KMS-11 (cell line): ENCODE measurements at regions not wholly inside any gene's neighbourhood (a gene's known extent, or its start where the extent isn't known, plus 50 kb on each side); places are given as distances from the start of the nearest gene placed in this dataset.

ENCODE experiments used
- H2AFZ ChIP-seq: fragments of 200-600 bp; sonication (generic); 2 replicates; pipeline ENCODE4 v1.6.1; 2016; ENCODE audit warnings: antibody characterized with exemption, mixed run types, low read depth
- H3K27ac ChIP-seq: fragments of 200-600 bp; sonication (generic); 2 replicates; pipeline ENCODE4 v1.6.1; 2016; ENCODE audit warnings: mild to moderate bottlenecking, mixed run types
- H3K27me3 ChIP-seq: fragments of 200-600 bp; sonication (generic); 2 replicates; pipeline ENCODE4 v1.6.1; 2017; ENCODE audit warnings: mild to moderate bottlenecking, low read depth, mixed run types, moderate library complexity; ENCODE audit not compliant: insufficient read depth
- H3K36me3 ChIP-seq: fragments of 200-600 bp; sonication (generic); 2 replicates; pipeline ENCODE4 v1.6.1; 2017; ENCODE audit warnings: mild to moderate bottlenecking, mixed run types; ENCODE audit not compliant: insufficient read depth
- H3K4me1 ChIP-seq: fragments of 200-600 bp; sonication (generic); 2 replicates; pipeline ENCODE4 v1.6.1; 2016; ENCODE audit warnings: mild to moderate bottlenecking, low read depth, mixed run types; ENCODE audit not compliant: poor library complexity, severe bottlenecking
- H3K4me2 ChIP-seq: fragments of 200-600 bp; sonication (generic); 2 replicates; pipeline ENCODE4 v1.7.0; 2016; ENCODE audit warnings: mild to moderate bottlenecking, mixed run types
- H3K4me3 ChIP-seq: fragments of 200-600 bp; sonication (generic); IDR thresholded peaks from 2 replicates; pipeline ENCODE4 v1.6.1; 2017; ENCODE audit warnings: low read depth, low read length, mixed read lengths; ENCODE audit not compliant: insufficient read depth
- H3K79me2 ChIP-seq: fragments of 200-600 bp; sonication (generic); 2 replicates; pipeline ENCODE4 v1.6.1; 2016; ENCODE audit warnings: low read depth, mixed run types; ENCODE audit not compliant: insufficient read depth
- H3K9ac ChIP-seq: fragments of 200-600 bp; sonication (generic); 2 replicates; pipeline ENCODE4 v1.6.1; 2016; ENCODE audit warnings: mild to moderate bottlenecking, mixed run types
- H4K20me1 ChIP-seq: fragments of 200-600 bp; sonication (generic); 2 replicates; pipeline ENCODE4 v1.6.1; 2016; ENCODE audit warnings: mild to moderate bottlenecking, mixed run types; ENCODE audit not compliant: insufficient read depth
- TF ChIP-seq, protein P1 (sequence below): fragments of 200-600 bp; sonication (generic); conservative IDR thresholded peaks from 2 replicates; pipeline ENCODE4 v1.6.1; 2017; ENCODE audit warnings: low read depth, mild to moderate bottlenecking, antibody characterized with exemption, low read length, moderate library complexity, mixed read lengths

DNA sequence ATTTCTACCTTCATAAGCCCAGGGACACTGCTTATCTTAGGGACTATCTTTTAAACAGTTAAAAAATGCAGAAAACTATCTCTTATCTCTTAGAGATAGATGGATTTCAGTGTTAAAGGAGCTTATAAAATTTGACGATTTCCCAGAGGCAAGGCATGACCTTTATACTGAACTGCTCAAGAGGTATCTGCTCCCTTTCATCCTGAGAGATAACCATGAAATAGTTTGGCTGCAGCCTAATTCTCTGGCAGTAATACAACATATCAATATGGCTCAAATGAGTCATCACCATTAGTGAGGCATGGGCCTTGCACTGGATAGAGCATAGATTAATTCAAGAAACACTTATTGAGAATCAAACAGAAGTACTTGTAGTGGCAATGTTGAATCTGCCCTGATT lies 348.2 kb upstream of the GRIA3 start:
- TF ChIP-seq, protein P1, sequence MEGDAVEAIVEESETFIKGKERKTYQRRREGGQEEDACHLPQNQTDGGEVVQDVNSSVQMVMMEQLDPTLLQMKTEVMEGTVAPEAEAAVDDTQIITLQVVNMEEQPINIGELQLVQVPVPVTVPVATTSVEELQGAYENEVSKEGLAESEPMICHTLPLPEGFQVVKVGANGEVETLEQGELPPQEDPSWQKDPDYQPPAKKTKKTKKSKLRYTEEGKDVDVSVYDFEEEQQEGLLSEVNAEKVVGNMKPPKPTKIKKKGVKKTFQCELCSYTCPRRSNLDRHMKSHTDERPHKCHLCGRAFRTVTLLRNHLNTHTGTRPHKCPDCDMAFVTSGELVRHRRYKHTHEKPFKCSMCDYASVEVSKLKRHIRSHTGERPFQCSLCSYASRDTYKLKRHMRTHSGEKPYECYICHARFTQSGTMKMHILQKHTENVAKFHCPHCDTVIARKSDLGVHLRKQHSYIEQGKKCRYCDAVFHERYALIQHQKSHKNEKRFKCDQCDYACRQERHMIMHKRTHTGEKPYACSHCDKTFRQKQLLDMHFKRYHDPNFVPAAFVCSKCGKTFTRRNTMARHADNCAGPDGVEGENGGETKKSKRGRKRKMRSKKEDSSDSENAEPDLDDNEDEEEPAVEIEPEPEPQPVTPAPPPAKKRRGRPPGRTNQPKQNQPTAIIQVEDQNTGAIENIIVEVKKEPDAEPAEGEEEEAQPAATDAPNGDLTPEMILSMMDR: no peak
- no peaks in the 10 kb centered on the region for H4K20me1 ChIP-seq

DNA sequence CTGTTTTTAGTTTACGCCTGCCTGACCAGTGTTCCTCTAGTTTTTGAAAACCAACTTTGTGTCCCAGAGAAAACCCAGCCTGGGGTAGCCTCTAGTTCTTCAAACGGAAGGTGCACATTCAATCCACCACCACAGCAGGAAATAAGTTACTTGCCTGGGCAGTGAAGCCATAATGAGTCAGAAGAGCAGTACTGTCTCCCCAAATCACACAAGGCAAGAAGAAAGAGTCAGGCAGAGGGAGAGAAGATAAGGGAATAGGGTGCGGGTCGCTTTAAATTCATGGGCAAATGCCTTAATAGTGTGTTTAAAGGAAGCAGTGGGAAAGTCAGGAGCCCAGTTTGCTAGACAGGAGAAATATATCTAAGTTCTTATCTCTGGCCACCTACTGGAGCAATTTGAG lies 333.8 kb upstream of the GRIA3 start:
- TF ChIP-seq, protein P1: no peak
- Histone ChIP-seq H3K4me2 (no peak overlapping the region), H3K27me3 (no peaks in the 10 kb centered on the region), H3K36me3 (no peaks in the 10 kb centered on the region), H3K9ac (no peak overlapping the region), H3K27ac (no peak overlapping the region), H3K4me1 (no peaks in the 10 kb centered on the region), H4K20me1 (no peaks in the 10 kb centered on the region), H3K4me3 (no peak overlapping the region), H3K79me2 (no peaks in the 10 kb centered on the region), H2AFZ (no peak overlapping the region)

More for the DNA sequence above, 348.2 kb upstream of the GRIA3 start:
- Histone ChIP-seq H3K27me3 (no peaks in the 10 kb centered on the region), H3K4me3 (no peak overlapping the region), H3K36me3 (no peaks in the 10 kb centered on the region), H3K4me1 (no peaks in the 10 kb centered on the region), H3K4me2 (no peak overlapping the region), H3K79me2 (no peaks in the 10 kb centered on the region), H2AFZ (no peak overlapping the region), H3K27ac (no peak overlapping the region), H3K9ac (no peak overlapping the region)

DNA sequence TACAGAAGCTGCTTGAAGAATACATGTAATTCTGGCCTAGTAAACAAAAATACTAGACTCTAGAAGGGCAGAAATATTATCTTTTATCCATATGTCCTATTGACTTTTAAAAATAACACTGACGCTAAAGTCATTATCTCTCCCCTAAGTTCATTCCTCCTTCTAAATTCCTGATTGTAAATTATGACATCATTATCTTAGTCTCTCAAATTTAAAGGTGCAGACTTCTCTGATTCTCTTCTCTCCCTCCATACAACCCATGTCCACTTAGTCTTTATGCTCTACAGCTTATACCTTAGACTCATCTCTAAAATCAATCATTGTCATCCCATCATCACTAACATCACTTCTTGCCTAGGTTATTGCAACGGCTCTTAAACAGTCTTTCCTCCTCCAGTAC lies 327.9 kb upstream of the GRIA3 start:
- TF ChIP-seq, protein P1: no peak
- H2AFZ ChIP-seq: no peak overlapping the region
- no peak overlapping the region for H3K4me2 ChIP-seq
- no peak overlapping the region for H3K27ac ChIP-seq
- H3K4me3 ChIP-seq: no peak overlapping the region
- no peak overlapping the region for H3K9ac ChIP-seq
- no peaks in the 10 kb centered on the region for H3K36me3 ChIP-seq
- H3K27me3 ChIP-seq: no peaks in the 10 kb centered on the region
- H3K79me2 ChIP-seq: no peaks in the 10 kb centered on the region
- H3K4me1 ChIP-seq: no peaks in the 10 kb centered on the region
- H4K20me1 ChIP-seq: no peaks in the 10 kb centered on the region

DNA sequence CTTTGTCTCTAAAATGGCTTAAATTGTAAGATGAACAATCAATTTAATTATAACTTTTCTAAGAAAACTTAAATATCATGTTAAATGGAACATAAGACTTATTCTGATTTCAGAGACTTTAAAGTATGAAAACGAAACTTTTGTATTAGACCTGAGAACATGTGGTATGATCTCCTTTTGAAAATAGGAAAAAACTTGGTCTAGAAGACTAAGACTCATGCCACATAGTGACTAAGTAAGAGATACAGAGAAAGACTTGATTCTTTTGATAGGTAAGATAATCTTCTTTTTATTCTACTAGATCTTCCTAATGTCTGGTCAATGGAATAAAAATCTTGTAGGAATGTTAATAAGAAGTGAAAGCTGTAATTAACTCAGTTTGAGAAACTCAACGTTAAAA lies 326.3 kb upstream of the GRIA3 start:
- Histone ChIP-seq H3K4me2 (no peak overlapping the region), H3K79me2 (no peaks in the 10 kb centered on the region), H3K36me3 (no peaks in the 10 kb centered on the region), H3K4me1 (no peaks in the 10 kb centered on the region), H4K20me1 (no peaks in the 10 kb centered on the region), H3K9ac (no peak overlapping the region), H3K4me3 (no peak overlapping the region), H2AFZ (no peak overlapping the region), H3K27me3 (no peaks in the 10 kb centered on the region), H3K27ac (no peak overlapping the region)
- TF ChIP-seq, protein P1: no peak

DNA sequence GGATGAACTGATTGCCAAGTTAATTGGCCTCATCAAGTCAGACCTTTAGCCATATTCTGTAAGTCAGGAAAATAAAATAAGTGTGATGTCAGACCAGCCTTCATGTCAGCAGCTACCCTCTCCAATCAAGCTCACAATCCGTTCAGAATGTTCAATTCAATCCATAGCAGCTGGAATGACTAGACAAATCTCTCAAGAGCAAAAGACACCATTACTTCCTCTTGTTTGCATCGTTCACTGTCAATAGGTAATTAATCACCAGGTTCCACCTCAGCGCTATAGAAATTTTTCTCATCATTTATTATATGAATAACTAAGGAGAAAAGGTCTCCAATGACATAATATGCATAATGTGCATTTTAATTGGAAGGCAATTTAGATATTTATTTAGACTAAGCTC lies 321.0 kb upstream of the GRIA3 start:
- Histone ChIP-seq H3K36me3 (no peaks in the 10 kb centered on the region), H3K4me1 (no peaks in the 10 kb centered on the region), H2AFZ (no peak overlapping the region), H4K20me1 (no peaks in the 10 kb centered on the region), H3K4me2 (no peak overlapping the region), H3K9ac (no peak overlapping the region), H3K27me3 (no peaks in the 10 kb centered on the region), H3K27ac (no peak overlapping the region), H3K79me2 (no peaks in the 10 kb centered on the region), H3K4me3 (no peak overlapping the region)
- TF ChIP-seq, protein P1: no peak
